Activated CD4-positive, alpha-beta T cell treated with anti-CD3 and anti-CD28 coated beads, Interleukin-2, amount 10 ng/mL, durations not matched to agents 7 days and 5 days (primary cell): ENCODE measurements at regions not wholly inside any gene's neighbourhood (a gene's known extent, or its start where the extent isn't known, plus 50 kb on each side); places are given as distances from the start of the nearest gene placed in this dataset.

Experiments
- CTCF ChIA-PET: fragments of 350-600 bp; sonication (Branson Sonifier 250); formaldehyde crosslinking; loops from one replicate; lab custom pipeline; 2021; ENCODE audit warnings: antibody characterized with exemption; lab: Charles Lee
- POLR2A ChIA-PET: fragments of 350-600 bp; sonication (Branson Sonifier 250); formaldehyde crosslinking; loops from one replicate; lab custom pipeline; 2021; ENCODE audit warnings: antibody characterized with exemption; lab: Charles Lee
- DNase-seq: peaks from one replicate; pipeline ENCODE4 v3.0.0-alpha.2; 2020
- H3K27ac Mint-ChIP-seq: one replicate; pipeline ENCODE4 v1.8.0; 2021; ENCODE audit warnings: mild to moderate bottlenecking, moderate library complexity, mixed read lengths
- H3K27me3 Mint-ChIP-seq: one replicate; pipeline ENCODE4 v1.8.0; 2021; ENCODE audit warnings: mixed read lengths
- H3K36me3 Mint-ChIP-seq: one replicate; pipeline ENCODE4 v1.8.0; 2021; ENCODE audit warnings: low read depth, mixed read lengths
- H3K4me1 Mint-ChIP-seq: one replicate; pipeline ENCODE4 v1.8.0; 2021; ENCODE audit warnings: mixed read lengths
- H3K4me3 Mint-ChIP-seq: one replicate; pipeline ENCODE4 v1.8.0; 2021; ENCODE audit warnings: mild to moderate bottlenecking, moderate library complexity, mixed read lengths
- H3K9me3 Mint-ChIP-seq: one replicate; pipeline ENCODE4 v1.8.0; 2021; ENCODE audit warnings: mixed read lengths

DNA sequence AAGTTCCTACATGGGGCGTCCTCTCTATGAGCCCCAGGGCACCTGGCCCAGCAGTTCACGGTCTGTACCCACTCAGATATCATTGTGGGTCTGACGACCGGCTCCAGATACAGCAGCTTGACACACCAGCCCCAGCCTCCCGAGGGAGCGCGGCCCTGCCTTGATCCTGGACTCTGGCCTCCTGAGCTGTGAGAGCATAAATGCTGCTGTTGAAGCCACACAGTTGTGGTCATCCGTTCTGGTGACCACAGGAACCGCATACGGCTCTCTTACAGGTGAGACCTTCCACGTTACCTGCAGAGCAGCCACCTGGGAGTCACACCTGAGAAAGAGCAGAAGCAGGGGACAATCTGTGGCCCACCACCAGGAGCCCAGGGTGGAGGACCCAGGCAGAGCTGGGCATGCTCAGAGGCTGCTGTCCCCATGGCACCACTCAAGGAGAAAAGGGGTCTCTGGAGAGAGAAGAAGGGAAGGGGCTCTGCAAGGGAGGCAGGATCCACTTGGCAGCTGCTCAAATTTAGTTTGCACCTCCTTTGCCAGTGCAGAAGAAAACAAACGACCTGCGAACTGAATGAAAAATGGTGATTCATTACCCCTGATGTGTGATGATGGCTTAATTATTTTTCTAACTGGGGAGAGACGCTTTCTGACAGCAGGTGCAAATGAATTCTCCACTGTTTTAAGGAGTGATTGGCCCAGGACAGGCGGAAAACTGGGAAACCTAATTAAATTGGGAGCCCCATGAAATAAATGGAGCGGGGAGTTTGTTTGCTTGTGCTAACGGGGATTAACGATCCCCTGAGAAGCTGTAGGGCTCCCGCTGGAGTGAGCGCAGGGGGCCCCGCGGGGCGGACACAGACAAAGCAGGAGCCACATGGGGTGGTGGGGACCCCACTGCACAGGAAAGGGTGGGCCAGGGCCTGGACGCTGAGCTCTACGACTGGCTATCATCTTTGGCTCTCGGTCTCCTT lies 208.9 kb downstream of the RBFOX3 start:
- Mint-ChIP-seq H3K27ac (no peak overlapping the region), H3K27me3 (peaks cover 24% of the 10 kb centered on the region), H3K4me3 (no peak overlapping the region), H3K36me3 (no peaks in the 10 kb centered on the region), H3K9me3 (peaks cover 3% of the 10 kb centered on the region), H3K4me1 (peaks cover 11% of the 10 kb centered on the region)
- CTCF ChIA-PET = interaction anchor here (0.9 to 2.4 kb wide), 5 partner anchors 9 to 825 kb away, joined by 3 to 21 read pairs (median 3); no protein-coding TSS in a partner anchor
- POLR2A ChIA-PET = interaction anchor here (0.6 kb wide), 1 partner anchor 180 kb away, joined by 4 read pairs; no protein-coding TSS in a partner anchor
- no peak for DNase-seq

DNA sequence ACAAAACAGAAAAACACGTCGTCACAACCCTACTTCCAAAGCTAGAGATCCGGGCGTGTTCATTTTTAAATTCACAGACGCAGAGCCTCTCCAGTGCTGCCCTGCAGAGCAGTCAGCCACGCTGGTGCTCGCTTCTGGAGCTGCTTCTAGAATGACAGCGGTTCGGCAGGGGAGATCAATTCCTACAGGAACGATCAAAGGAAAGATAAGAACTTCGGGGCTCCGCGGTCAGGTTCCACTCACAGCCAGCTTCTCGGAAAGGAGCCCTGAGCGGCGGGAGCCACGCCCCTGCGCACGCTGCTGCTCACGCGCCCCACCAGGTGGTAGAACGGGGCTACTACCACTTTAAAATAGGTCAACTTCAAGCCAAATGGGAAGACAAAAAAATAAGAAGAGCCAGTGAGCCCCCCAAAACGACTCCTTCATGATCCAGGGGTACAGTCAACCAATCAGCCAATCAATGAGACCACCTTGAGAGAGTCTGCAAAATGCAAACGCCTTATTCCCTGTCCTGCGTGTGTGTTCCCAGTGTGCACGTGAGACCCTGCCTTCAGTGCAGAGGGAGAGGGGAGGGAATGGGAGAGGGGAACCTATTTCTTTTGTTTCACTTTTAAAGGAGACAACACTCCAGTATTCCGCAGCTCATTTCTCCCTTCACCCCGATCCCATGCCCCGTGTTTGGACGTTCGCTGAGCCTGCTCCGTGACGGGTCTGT lies 209.7 kb downstream of the RBFOX3 start:
- peak; percentile 69 for DNase-seq
- H3K4me3 Mint-ChIP-seq = peak overlapping the region; percentile 15
- H3K36me3 Mint-ChIP-seq = no peaks in the 10 kb centered on the region
- ChIA-PET CTCF (interaction anchor here (0.6 to 2.4 kb wide), 11 partner anchors 9 to 826 kb away, joined by 3 to 21 read pairs (median 3); no protein-coding TSS in a partner anchor), POLR2A (interaction anchor here (0.6 to 0.8 kb wide), 2 partner anchors 10 to 179 kb away, joined by 3 to 4 read pairs; no protein-coding TSS in a partner anchor)
- peak overlapping the region; percentile 20 for H3K27ac Mint-ChIP-seq
- peaks cover 11% of the 10 kb centered on the region for H3K4me1 Mint-ChIP-seq
- peaks cover 3% of the 10 kb centered on the region for H3K9me3 Mint-ChIP-seq
- H3K27me3 Mint-ChIP-seq = peaks cover 17% of the 10 kb centered on the region

GRCh38 chr17:79399610-79400144 lies 211.2 kb downstream of the RBFOX3 start:
- no peak overlapping the region for H3K4me3 Mint-ChIP-seq
- H3K9me3 Mint-ChIP-seq = no peaks in the 10 kb centered on the region
- DNase-seq = no peak
- ChIA-PET CTCF (no interaction called here), POLR2A (no interaction called here)
- H3K27me3 Mint-ChIP-seq = peaks cover 13% of the 10 kb centered on the region
- no peak overlapping the region for H3K27ac Mint-ChIP-seq
- peaks cover 11% of the 10 kb centered on the region for H3K4me1 Mint-ChIP-seq
- no peaks in the 10 kb centered on the region for H3K36me3 Mint-ChIP-seq

GRCh38 chr17:79398441-79398840 lies 212.4 kb downstream of the RBFOX3 start:
- H3K9me3 Mint-ChIP-seq = no peaks in the 10 kb centered on the region
- POLR2A ChIA-PET = no interaction called here
- CTCF ChIA-PET = no interaction called here
- no peak for DNase-seq
- peaks cover 11% of the 10 kb centered on the region for H3K4me1 Mint-ChIP-seq
- H3K36me3 Mint-ChIP-seq = no peaks in the 10 kb centered on the region
- peaks cover 13% of the 10 kb centered on the region for H3K27me3 Mint-ChIP-seq
- no peak overlapping the region for H3K27ac Mint-ChIP-seq
- no peak overlapping the region for H3K4me3 Mint-ChIP-seq

GRCh38 chr17:79396696-79397095 lies 214.2 kb downstream of the RBFOX3 start:
- peaks cover 11% of the 10 kb centered on the region for H3K4me1 Mint-ChIP-seq
- DNase-seq = no peak

DNA sequence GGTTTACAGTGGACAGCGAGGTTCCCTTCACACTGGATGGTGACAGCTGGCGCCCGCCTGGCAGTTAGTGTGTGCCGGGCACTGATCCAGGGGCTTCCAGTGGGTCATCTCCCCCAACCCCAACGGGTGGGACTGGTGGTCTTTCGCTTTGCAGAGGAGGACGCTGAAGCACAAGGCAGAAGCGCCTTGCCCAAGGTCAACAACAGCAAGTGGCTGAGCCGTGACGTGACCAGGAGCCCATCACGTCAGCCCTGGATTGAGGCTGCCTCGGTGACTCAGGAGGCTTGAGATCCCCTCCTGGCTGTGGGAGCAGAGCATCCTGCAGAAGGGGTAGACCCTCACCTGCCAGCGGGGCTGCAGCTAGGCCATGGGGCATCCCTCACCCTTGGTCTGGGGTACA lies 215.3 kb downstream of the RBFOX3 start:
- Mint-ChIP-seq H3K27ac (no peak overlapping the region), H3K27me3 (peaks cover 19% of the 10 kb centered on the region), H3K4me3 (no peak overlapping the region), H3K9me3 (no peaks in the 10 kb centered on the region), H3K4me1 (peaks cover 2% of the 10 kb centered on the region), H3K36me3 (no peaks in the 10 kb centered on the region)
- ChIA-PET CTCF (interaction anchor here (1.5 kb wide), 1 partner anchor 350 kb away, joined by 3 read pairs; no protein-coding TSS in a partner anchor), POLR2A (no interaction called here)
- DNase-seq = no peak

More at GRCh38 chr17:79396696-79397095, 214.2 kb downstream of the RBFOX3 start:
- ChIA-PET POLR2A (no interaction called here), CTCF (interaction anchor here (0.5 to 1.5 kb wide), 2 partner anchors 351 to 364 kb away, joined by 3 read pairs; no protein-coding TSS in a partner anchor)
- Mint-ChIP-seq H3K9me3 (no peaks in the 10 kb centered on the region), H3K27ac (no peak overlapping the region), H3K27me3 (peaks cover 21% of the 10 kb centered on the region), H3K36me3 (no peaks in the 10 kb centered on the region), H3K4me3 (no peak overlapping the region)

- Mint-ChIP-seq H3K27me3 (peaks cover 16% of the 10 kb centered on the region), H3K36me3 (no peaks in the 10 kb centered on the region), H3K9me3 (no peaks in the 10 kb centered on the region), H3K4me3 (no peak overlapping the region), H3K4me1 (no peaks in the 10 kb centered on the region), H3K27ac (no peak overlapping the region)
- ChIA-PET POLR2A (no interaction called here), CTCF (interaction anchor here (1.2 kb wide), 1 partner anchor 9 kb away, joined by 3 read pairs; no protein-coding TSS in a partner anchor)
- no peak for DNase-seq
Measured at GRCh38 chr17:79395066-79395465, 215.8 kb downstream of the RBFOX3 start.

DNA sequence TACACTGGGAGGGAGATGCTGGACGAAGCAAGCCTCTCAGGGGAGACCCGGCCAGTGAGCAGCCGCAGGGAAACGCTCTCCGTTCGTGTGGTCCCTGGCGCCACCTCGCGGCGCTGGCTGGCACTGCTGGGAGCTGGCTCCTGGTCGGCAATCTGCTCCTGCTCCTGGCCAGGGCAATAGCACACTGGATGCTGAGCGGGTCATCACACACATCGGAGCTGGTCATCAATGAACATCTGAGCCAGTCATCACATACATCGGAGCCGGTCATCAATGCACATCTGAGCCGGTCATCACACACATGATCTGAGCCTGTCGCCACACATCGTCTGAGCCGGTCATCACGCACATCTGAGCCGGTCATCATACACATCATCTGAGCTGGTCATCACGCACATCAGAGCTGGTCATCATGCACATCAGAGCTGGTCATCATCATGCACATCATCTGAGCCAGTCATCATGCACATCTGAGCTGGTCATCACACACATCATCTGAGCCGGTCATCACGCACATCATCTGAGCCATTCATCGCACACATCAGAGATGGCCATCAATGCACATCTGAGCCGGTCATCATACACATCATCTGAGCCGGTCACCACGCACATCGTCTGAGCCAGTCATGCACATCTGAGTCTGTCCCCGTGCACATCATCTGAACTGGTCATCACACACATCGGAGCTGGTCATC lies 217.3 kb downstream of the RBFOX3 start:
- H3K27me3 Mint-ChIP-seq = peaks cover 13% of the 10 kb centered on the region
- no peaks in the 10 kb centered on the region for H3K36me3 Mint-ChIP-seq
- H3K4me1 Mint-ChIP-seq = no peaks in the 10 kb centered on the region
- POLR2A ChIA-PET = no interaction called here
- no peak overlapping the region for H3K4me3 Mint-ChIP-seq
- no peaks in the 10 kb centered on the region for H3K9me3 Mint-ChIP-seq
- CTCF ChIA-PET = interaction anchor here (0.7 to 3.4 kb wide), 6 partner anchors 8 to 306 kb away, joined by 3 to 21 read pairs (median 3); no protein-coding TSS in a partner anchor
- DNase-seq = peak; percentile 62
- H3K27ac Mint-ChIP-seq = no peak overlapping the region

- ChIA-PET POLR2A (no interaction called here), CTCF (interaction anchor here (1.1 to 3.4 kb wide), 6 partner anchors 9 to 365 kb away, joined by 3 to 21 read pairs (median 5); no protein-coding TSS in a partner anchor)
- Mint-ChIP-seq H3K9me3 (no peaks in the 10 kb centered on the region), H3K4me3 (no peak overlapping the region), H3K27me3 (peaks cover 13% of the 10 kb centered on the region), H3K27ac (no peak overlapping the region), H3K4me1 (no peaks in the 10 kb centered on the region), H3K36me3 (no peaks in the 10 kb centered on the region)
- no peak for DNase-seq
Measured at GRCh38 chr17:79392598-79392997, 218.3 kb downstream of the RBFOX3 start.

DNA sequence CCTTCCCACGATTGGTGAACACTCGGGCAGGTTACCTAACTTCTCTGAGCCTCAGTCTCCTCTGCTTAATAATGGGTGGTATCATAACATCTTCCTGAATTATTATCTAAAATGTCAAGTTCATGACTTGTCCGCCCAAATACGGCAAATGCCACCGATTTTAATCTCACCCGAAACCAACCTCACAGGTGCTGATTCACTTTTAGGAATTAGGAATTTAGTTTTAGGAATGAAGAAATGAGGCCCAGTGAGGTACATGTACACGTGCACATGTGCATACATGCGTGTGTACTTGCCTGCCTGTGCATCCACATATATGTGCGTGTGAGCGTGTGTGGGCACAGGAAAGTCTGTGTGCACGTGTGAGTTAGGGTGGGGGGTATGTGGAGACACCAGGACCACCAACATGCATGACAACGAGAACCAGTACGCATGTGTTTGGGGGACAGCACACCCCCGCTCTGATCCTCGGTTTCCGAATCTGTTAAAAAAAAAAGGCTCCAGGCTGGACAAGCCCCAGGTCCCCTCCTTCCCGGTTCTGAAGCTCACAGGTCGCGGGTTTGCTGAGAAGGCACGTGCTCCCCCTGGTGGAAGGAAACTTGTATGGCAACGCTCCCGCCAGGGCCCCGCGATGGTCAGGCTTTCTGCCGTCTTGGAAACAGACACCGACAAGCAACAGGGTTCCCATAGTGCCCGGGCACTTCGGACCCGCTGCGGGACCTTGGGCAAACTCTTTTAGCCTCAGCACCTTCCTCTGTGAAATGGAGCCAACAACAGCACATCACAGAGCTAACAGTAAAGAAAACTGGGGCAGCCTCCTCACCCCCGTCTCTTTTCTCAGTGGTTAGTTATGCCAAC lies 219.2 kb downstream of the RBFOX3 start:
- Mint-ChIP-seq H3K27me3 (peaks cover 13% of the 10 kb centered on the region), H3K27ac (no peak overlapping the region), H3K4me3 (no peak overlapping the region), H3K36me3 (no peaks in the 10 kb centered on the region), H3K9me3 (no peaks in the 10 kb centered on the region), H3K4me1 (no peaks in the 10 kb centered on the region)
- peak; percentile 64 for DNase-seq
- ChIA-PET POLR2A (interaction anchor here (0.6 to 0.7 kb wide), 2 partner anchors 9 to 317 kb away, joined by 3 read pairs; no protein-coding TSS in a partner anchor), CTCF (interaction anchor here (0.6 to 3.4 kb wide), 19 partner anchors 10 to 364 kb away, joined by 3 to 21 read pairs (median 3); no protein-coding TSS in a partner anchor)

DNA sequence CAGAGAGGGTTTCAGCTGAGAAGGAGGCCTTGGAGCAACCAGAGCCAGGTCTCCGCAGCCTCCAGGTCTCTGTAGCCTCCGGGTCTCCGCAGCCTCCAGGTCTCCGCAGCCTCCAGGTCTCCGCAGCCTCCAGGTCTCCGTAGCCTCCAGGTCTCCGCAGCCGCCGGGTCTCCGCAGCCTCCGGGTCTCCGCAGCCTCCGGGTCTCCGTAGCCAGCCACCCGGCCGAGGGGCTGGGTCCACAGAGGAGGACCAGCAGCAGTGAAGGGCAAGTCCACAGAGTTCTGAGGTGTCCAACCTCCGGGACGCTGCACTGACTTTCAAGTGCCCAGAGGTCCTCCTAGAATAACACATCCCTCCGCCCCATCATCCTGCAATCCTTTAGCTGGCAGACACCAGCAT lies 221.0 kb downstream of the RBFOX3 start:
- no peak overlapping the region for H3K27ac Mint-ChIP-seq
- POLR2A ChIA-PET = no interaction called here
- CTCF ChIA-PET = interaction anchor here (2.0 kb wide), 1 partner anchor 11 kb away, joined by 6 read pairs; no protein-coding TSS in a partner anchor
- peaks cover 3% of the 10 kb centered on the region for H3K9me3 Mint-ChIP-seq
- H3K36me3 Mint-ChIP-seq = no peaks in the 10 kb centered on the region
- no peaks in the 10 kb centered on the region for H3K4me1 Mint-ChIP-seq
- no peak overlapping the region for H3K4me3 Mint-ChIP-seq
- peaks cover 13% of the 10 kb centered on the region for H3K27me3 Mint-ChIP-seq
- DNase-seq = no peak
